ENCODE measurements at regions not wholly inside any gene's neighbourhood (a gene's known extent, or its start where the extent isn't known, plus 50 kb on each side); places are given as distances from the start of the nearest gene placed in this dataset.
A peak's percentile ranks its signal among the peaks of the same experiment; 100 is the strongest.

- DNase-seq (ENCODE audit: low read depth, low spot score) = no peak
These were observed 60.3 kb upstream of the PJA2 start for GRCh38 chr5:109469896-109470662.

- peak; percentile 26 for DNase-seq (ENCODE audit: low read depth, low spot score)
These were observed 59.1 kb upstream of the PJA2 start for GRCh38 chr5:109468737-109469420.

- no peak for DNase-seq (ENCODE audit: low read depth, low spot score)
These were observed 58.5 kb upstream of the PJA2 start for GRCh38 chr5:109468288-109468676.

GRCh38 chr5:109467058-109467457, 57.3 kb upstream of the PJA2 start:
- no peak for DNase-seq (ENCODE audit: low read depth, low spot score)

Data from ELF-1 (cell line).